ENCODE measurements at regions not wholly inside any gene's neighbourhood (a gene's known extent, or its start where the extent isn't known, plus 50 kb on each side); places are given as distances from the start of the nearest gene placed in this dataset.

- no peak overlapping the region for H3K4me2 ChIP-seq (ENCODE audit: low read length)
- TF ChIP-seq CTCF (IDR thresholded peaks at IDR 0.05) = no peak
- H3K9ac ChIP-seq = no peak overlapping the region
- no peaks in the 10 kb centered on the region for H3K4me1 ChIP-seq
- no peaks in the 10 kb centered on the region for H3K79me2 ChIP-seq
- no peaks in the 10 kb centered on the region for H3K9me3 ChIP-seq (ENCODE audit: control insufficient read depth, low read length)
- no peaks in the 10 kb centered on the region for H3K27me3 ChIP-seq (ENCODE audit: control insufficient read depth, insufficient read depth, low read length)
- H2AFZ ChIP-seq = no peak overlapping the region
- no peak overlapping the region for H3K27ac ChIP-seq
- no peaks in the 10 kb centered on the region for H3K36me3 ChIP-seq (ENCODE audit: control insufficient read depth, insufficient read depth, low read length)
- no peak overlapping the region for H3K4me3 ChIP-seq (ENCODE audit: low read depth, low read length)
Measured at GRCh38 chr3:64759811-64760210, 72.0 kb upstream of the ADAMTS9 start.

- H3K4me2 ChIP-seq (ENCODE audit: low read length) = peak overlapping the region; percentile 30
- no peak for TF ChIP-seq CTCF (IDR thresholded peaks at IDR 0.05)
- no peak overlapping the region for H2AFZ ChIP-seq
- no peaks in the 10 kb centered on the region for H3K36me3 ChIP-seq (ENCODE audit: control insufficient read depth, insufficient read depth, low read length)
- no peak overlapping the region for H3K9ac ChIP-seq
- H3K4me1 ChIP-seq = no peaks in the 10 kb centered on the region
- H3K9me3 ChIP-seq (ENCODE audit: control insufficient read depth, low read length) = peaks cover 4% of the 10 kb centered on the region
- H3K4me3 ChIP-seq (ENCODE audit: low read depth, low read length) = no peak overlapping the region
- H3K27ac ChIP-seq = no peak overlapping the region
- no peaks in the 10 kb centered on the region for H3K79me2 ChIP-seq
- no peaks in the 10 kb centered on the region for H3K27me3 ChIP-seq (ENCODE audit: control insufficient read depth, insufficient read depth, low read length)
Measured at GRCh38 chr3:64756398-64756986, 68.7 kb upstream of the ADAMTS9 start.

GRCh38 chr3:64748244-64748904 lies 60.6 kb upstream of the ADAMTS9 start:
- peaks cover 4% of the 10 kb centered on the region for H3K4me1 ChIP-seq
- no peaks in the 10 kb centered on the region for H3K27me3 ChIP-seq (ENCODE audit: control insufficient read depth, insufficient read depth, low read length)
- no peak overlapping the region for H3K4me2 ChIP-seq (ENCODE audit: low read length)
- no peak for TF ChIP-seq CTCF (IDR thresholded peaks at IDR 0.05)
- peak overlapping the region; percentile 13 for H2AFZ ChIP-seq
- no peak overlapping the region for H3K27ac ChIP-seq
- no peaks in the 10 kb centered on the region for H3K79me2 ChIP-seq
- no peaks in the 10 kb centered on the region for H3K36me3 ChIP-seq (ENCODE audit: control insufficient read depth, insufficient read depth, low read length)
- no peak overlapping the region for H3K9ac ChIP-seq
- no peaks in the 10 kb centered on the region for H3K9me3 ChIP-seq (ENCODE audit: control insufficient read depth, low read length)
- H3K4me3 ChIP-seq (ENCODE audit: low read depth, low read length) = no peak overlapping the region

- Histone ChIP-seq H3K27ac (no peak overlapping the region), H3K4me3 (ENCODE audit: low read depth, low read length) (no peak overlapping the region), H3K79me2 (no peaks in the 10 kb centered on the region), H2AFZ (no peak overlapping the region), H3K9ac (no peak overlapping the region), H3K4me1 (peaks cover 4% of the 10 kb centered on the region), H3K36me3 (ENCODE audit: control insufficient read depth, insufficient read depth, low read length) (no peaks in the 10 kb centered on the region), H3K27me3 (ENCODE audit: control insufficient read depth, insufficient read depth, low read length) (no peaks in the 10 kb centered on the region), H3K4me2 (ENCODE audit: low read length) (no peak overlapping the region), H3K9me3 (ENCODE audit: control insufficient read depth, low read length) (no peaks in the 10 kb centered on the region)
- no peak for TF ChIP-seq CTCF (IDR thresholded peaks at IDR 0.05)
Measured at GRCh38 chr3:64747679-64748078, 59.9 kb upstream of the ADAMTS9 start.

GRCh38 chr3:64743887-64744243 lies 56.1 kb upstream of the ADAMTS9 start:
- H3K27ac ChIP-seq = no peak overlapping the region
- no peak overlapping the region for H3K9ac ChIP-seq
- H3K4me2 ChIP-seq (ENCODE audit: low read length) = no peak overlapping the region
- no peak overlapping the region for H2AFZ ChIP-seq
- H3K4me1 ChIP-seq = peaks cover 4% of the 10 kb centered on the region
- H3K36me3 ChIP-seq (ENCODE audit: control insufficient read depth, insufficient read depth, low read length) = no peaks in the 10 kb centered on the region
- no peaks in the 10 kb centered on the region for H3K79me2 ChIP-seq
- H3K9me3 ChIP-seq (ENCODE audit: control insufficient read depth, low read length) = no peaks in the 10 kb centered on the region
- no peak for TF ChIP-seq CTCF (IDR thresholded peaks at IDR 0.05)
- H3K4me3 ChIP-seq (ENCODE audit: low read depth, low read length) = no peak overlapping the region
- H3K27me3 ChIP-seq (ENCODE audit: control insufficient read depth, insufficient read depth, low read length) = no peaks in the 10 kb centered on the region

All from parathyroid adenoma (tissue), 2 donors.